Panc1 (cell line): ENCODE measurements at regions not wholly inside any gene's neighbourhood (a gene's known extent, or its start where the extent isn't known, plus 50 kb on each side); places are given as distances from the start of the nearest gene placed in this dataset.

Source experiments
- ATAC-seq: fragments of 200-7000 bp; cut with Tn5 transposase; 2 replicates; pipeline ENCODE4 v1.9.1; 2020; ENCODE audit warnings: mild to moderate bottlenecking, moderate library complexity
- BruUV-seq: library from RNA; stranded (reverse); fragments of 400-500 nt; replicated peaks from 2 replicates; lab custom pipeline; 2021; lab: Mats Ljungman, UMichigan
- CTCF ChIA-PET: fragments of 300-600 bp; sonication (Branson Sonifier 250); formaldehyde crosslinking; loops from one replicate; lab custom pipeline; 2022; ENCODE audit warnings: antibody characterized with exemption; lab: Charles Lee
- POLR2A ChIA-PET: fragments of 300-600 bp; sonication (Branson Sonifier 250); formaldehyde crosslinking; loops from one replicate; lab custom pipeline; 2022; ENCODE audit warnings: antibody characterized with exemption; lab: Charles Lee
- DNase-seq: peaks from one replicate; pipeline ENCODE4 v3.0.0-alpha.2; 2010; ENCODE audit warnings: low read depth, low spot score
- H3K27ac ChIP-seq: 2 replicates; pipeline ENCODE4 v1.5.1; 2011; ENCODE audit warnings: mild to moderate bottlenecking, low read length, inconsistent platforms
- H3K27me3 ChIP-seq: fragments of 200-500 bp; sonication (Bioruptor generic); 2 replicates; pipeline ENCODE4 v1.6.0; 2014; ENCODE audit warnings: low read length, inconsistent platforms; ENCODE audit not compliant: control insufficient read depth, insufficient read depth
- H3K36me3 ChIP-seq: fragments of 200-500 bp; sonication (Bioruptor generic); 2 replicates; pipeline ENCODE4 v1.5.1; 2014; ENCODE audit warnings: inconsistent platforms, mild to moderate bottlenecking, low read length, moderate library complexity; ENCODE audit not compliant: control insufficient read depth, insufficient read depth
- H3K4me1 ChIP-seq: 2 replicates; pipeline ENCODE4 v1.5.1; 2011; ENCODE audit warnings: inconsistent platforms, mild to moderate bottlenecking, low read length, moderate library complexity; ENCODE audit not compliant: control insufficient read depth, insufficient read depth
- H3K4me3 ChIP-seq, 2 experiments: 2 replicates each; pipeline ENCODE4 v1.5.1; 2011 to 2012; ENCODE audit warnings: low read depth in 2 of 2, low read length in 2 of 2, mild to moderate bottlenecking in 2 of 2, inconsistent platforms in 1 of 2, moderate library complexity in 1 of 2
- H3K9me3 ChIP-seq: fragments of 200-500 bp; sonication (Bioruptor generic); 2 replicates; pipeline ENCODE4 v1.5.1; 2014; ENCODE audit warnings: low read depth, mild to moderate bottlenecking, inconsistent platforms, low read length, moderate library complexity; ENCODE audit not compliant: control insufficient read depth, insufficient read depth
- POLR2AphosphoS5 ChIP-seq: IDR thresholded peaks from 2 replicates; pipeline ENCODE4 v1.6.1; 2012; ENCODE audit warnings: mild to moderate bottlenecking, low read depth, low read length, moderate library complexity
- SIN3A ChIP-seq: IDR thresholded peaks from 2 replicates; pipeline ENCODE4 v1.6.1; 2012; ENCODE audit warnings: low read depth, mild to moderate bottlenecking, low read length, moderate library complexity, borderline replicate concordance; ENCODE audit not compliant: insufficient read depth
- TCF7L2 ChIP-seq: IDR thresholded peaks from 2 replicates; pipeline ENCODE4 v1.6.1; 2011; ENCODE audit warnings: mild to moderate bottlenecking, low read depth, low read length, inconsistent platforms
- in situ Hi-C: cut with HindIII; loops from 2 replicates; pipeline ENCODE4 v1.10.0; 2016; ENCODE audit warnings: low sequenced_read_pairs, low pct_unique_long_range_greater_than_20kb
- intact Hi-C: fragments of 100-400 bp; cut with micrococcal nuclease; formaldehyde crosslinking; loops from one replicate; pipeline ENCODE4 v1.10.0; 2022; ENCODE audit not compliant: unreplicated experiment
- TF ChIP-seq, protein P1 (sequence below): fragments of 450-650 bp; IDR thresholded peaks from 2 replicates; pipeline ENCODE4 v1.5.1; 2017; ENCODE audit warnings: mild to moderate bottlenecking
- TF ChIP-seq, protein P2 (sequence below), 2 experiments: IDR thresholded peaks; 2 replicates each; pipeline ENCODE4 v1.6.1; 2011 to 2012; ENCODE audit warnings: low read depth in 2 of 2, control low read depth in 1 of 2, low read length in 1 of 2, mild to moderate bottlenecking in 1 of 2, moderate library complexity in 1 of 2; ENCODE audit not compliant: insufficient read depth in 1 of 2

DNA sequence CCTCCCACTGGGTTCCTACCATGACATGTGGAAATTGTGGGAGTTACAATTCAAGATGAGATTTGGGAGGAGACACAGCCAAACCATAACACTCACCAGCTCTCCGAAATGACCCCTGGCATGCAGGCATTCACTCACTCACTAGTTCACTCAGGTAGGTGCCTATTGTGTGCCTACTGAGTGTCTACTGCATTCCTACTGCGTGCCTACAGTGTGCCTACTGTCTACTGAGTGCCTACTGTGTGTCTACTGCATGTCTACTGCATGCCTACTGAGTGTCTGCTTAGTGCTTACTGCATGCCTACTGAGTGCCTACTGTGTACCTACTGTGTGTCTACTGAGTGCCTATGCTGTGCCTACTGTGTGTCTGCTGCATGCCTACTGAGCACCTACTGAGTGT, 71.7 kb upstream of the FZD10 start:
- no peaks in the 10 kb centered on the region; the same call in 1 of the 2 replicates for H3K27me3 ChIP-seq
- DNase-seq: no peak
- in situ Hi-C loops: no loop called here

DNA sequence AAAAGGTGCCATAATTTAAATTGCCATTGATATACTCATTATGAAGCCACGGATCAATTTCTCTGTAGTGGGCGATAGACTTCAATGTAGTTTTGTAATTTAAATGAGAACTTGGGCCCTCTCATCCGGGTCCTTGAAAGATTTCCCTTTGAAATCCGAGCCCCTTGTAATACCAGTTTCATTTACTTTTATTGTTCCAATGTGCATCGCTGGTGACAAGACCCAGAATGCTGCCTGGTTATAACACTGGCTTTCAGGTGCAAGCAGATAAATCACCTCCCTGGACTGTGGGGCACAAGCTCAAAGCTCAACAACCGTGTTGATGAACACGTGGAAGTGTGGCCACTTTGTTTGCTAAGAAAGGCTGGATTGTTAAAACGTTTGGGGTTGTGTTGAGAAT, 68.9 kb upstream of the FZD10 start:
- Histone ChIP-seq H3K27ac (no peak overlapping the region), H3K4me3 (no peak overlapping the region), H3K27me3 (no peaks in the 10 kb centered on the region; the same call in 1 of the 2 replicates), H3K36me3 (no peaks in the 10 kb centered on the region), H3K9me3 (no peaks in the 10 kb centered on the region), H3K4me1 (no peaks in the 10 kb centered on the region)
- ATAC-seq: no peak
- intact Hi-C loops (no loop called here), in situ Hi-C loops (no loop called here)
- POLR2A ChIA-PET: no interaction called here
- CTCF ChIA-PET: no interaction called here
- no peak for TF ChIP-seq TCF7L2
- no peak for TF ChIP-seq POLR2AphosphoS5
- TF ChIP-seq SIN3A: no peak
- TF ChIP-seq, protein P1, sequence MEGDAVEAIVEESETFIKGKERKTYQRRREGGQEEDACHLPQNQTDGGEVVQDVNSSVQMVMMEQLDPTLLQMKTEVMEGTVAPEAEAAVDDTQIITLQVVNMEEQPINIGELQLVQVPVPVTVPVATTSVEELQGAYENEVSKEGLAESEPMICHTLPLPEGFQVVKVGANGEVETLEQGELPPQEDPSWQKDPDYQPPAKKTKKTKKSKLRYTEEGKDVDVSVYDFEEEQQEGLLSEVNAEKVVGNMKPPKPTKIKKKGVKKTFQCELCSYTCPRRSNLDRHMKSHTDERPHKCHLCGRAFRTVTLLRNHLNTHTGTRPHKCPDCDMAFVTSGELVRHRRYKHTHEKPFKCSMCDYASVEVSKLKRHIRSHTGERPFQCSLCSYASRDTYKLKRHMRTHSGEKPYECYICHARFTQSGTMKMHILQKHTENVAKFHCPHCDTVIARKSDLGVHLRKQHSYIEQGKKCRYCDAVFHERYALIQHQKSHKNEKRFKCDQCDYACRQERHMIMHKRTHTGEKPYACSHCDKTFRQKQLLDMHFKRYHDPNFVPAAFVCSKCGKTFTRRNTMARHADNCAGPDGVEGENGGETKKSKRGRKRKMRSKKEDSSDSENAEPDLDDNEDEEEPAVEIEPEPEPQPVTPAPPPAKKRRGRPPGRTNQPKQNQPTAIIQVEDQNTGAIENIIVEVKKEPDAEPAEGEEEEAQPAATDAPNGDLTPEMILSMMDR: no peak
- TF ChIP-seq, protein P2, sequence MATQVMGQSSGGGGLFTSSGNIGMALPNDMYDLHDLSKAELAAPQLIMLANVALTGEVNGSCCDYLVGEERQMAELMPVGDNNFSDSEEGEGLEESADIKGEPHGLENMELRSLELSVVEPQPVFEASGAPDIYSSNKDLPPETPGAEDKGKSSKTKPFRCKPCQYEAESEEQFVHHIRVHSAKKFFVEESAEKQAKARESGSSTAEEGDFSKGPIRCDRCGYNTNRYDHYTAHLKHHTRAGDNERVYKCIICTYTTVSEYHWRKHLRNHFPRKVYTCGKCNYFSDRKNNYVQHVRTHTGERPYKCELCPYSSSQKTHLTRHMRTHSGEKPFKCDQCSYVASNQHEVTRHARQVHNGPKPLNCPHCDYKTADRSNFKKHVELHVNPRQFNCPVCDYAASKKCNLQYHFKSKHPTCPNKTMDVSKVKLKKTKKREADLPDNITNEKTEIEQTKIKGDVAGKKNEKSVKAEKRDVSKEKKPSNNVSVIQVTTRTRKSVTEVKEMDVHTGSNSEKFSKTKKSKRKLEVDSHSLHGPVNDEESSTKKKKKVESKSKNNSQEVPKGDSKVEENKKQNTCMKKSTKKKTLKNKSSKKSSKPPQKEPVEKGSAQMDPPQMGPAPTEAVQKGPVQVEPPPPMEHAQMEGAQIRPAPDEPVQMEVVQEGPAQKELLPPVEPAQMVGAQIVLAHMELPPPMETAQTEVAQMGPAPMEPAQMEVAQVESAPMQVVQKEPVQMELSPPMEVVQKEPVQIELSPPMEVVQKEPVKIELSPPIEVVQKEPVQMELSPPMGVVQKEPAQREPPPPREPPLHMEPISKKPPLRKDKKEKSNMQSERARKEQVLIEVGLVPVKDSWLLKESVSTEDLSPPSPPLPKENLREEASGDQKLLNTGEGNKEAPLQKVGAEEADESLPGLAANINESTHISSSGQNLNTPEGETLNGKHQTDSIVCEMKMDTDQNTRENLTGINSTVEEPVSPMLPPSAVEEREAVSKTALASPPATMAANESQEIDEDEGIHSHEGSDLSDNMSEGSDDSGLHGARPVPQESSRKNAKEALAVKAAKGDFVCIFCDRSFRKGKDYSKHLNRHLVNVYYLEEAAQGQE (IDR thresholded peaks at IDR 0.05; ENCODE audit: insufficient read depth in 1 of 2, low read depth in 2 of 2, low read length in 1 of 2): no peak
- no TSS peak for BruUV-seq
- no peak for DNase-seq

More for the DNA sequence above, 71.7 kb upstream of the FZD10 start:
- BruUV-seq: no TSS peak
- no peaks in the 10 kb centered on the region for H3K9me3 ChIP-seq
- H3K4me3 ChIP-seq: no peak overlapping the region
- TF ChIP-seq, protein P1: no peak
- TF ChIP-seq TCF7L2 (no peak), POLR2AphosphoS5 (no peak), SIN3A (no peak)
- TF ChIP-seq, protein P2 (IDR thresholded peaks at IDR 0.05; ENCODE audit: insufficient read depth in 1 of 2, low read depth in 2 of 2, low read length in 1 of 2): no peak
- H3K4me1 ChIP-seq: no peaks in the 10 kb centered on the region
- no peak for ATAC-seq
- no peak overlapping the region for H3K27ac ChIP-seq
- ChIA-PET POLR2A (no interaction called here), CTCF (no interaction called here)
- intact Hi-C loops: no loop called here
- H3K36me3 ChIP-seq: no peaks in the 10 kb centered on the region
